Spleen (tissue), 11 donors: ENCODE measurements at regions not wholly inside any gene's neighbourhood (a gene's known extent, or its start where the extent isn't known, plus 50 kb on each side); places are given as distances from the start of the nearest gene placed in this dataset.
A peak's percentile ranks its signal among the peaks of the same experiment; 100 is the strongest.

Source experiments
- DNase-seq: peaks from one replicate; pipeline ENCODE4 v3.0.0-alpha.2; 2020
- H3K27ac ChIP-seq, 8 donors: fragments of 200-600 bp; sonication (generic) in 7 of 8; 1 replicate in 4 of 8; 2 replicates in 4 of 8; pipeline versions ENCODE4 v1.5.0 to v1.8.0; 2016 to 2021; ENCODE audit warnings: inconsistent platforms in 4 of 8, mild to moderate bottlenecking in 4 of 8, moderate library complexity in 1 of 8
- H3K27me3 ChIP-seq, 7 donors: fragments of 200-600 bp; sonication (generic) in 6 of 7; replicated peaks in 1 of 7; 1 replicate in 4 of 7; 2 replicates in 3 of 7; pipeline versions ENCODE4 v1.5.0 to v1.8.0; 2016 to 2021; ENCODE audit warnings: inconsistent platforms in 3 of 7, mild to moderate bottlenecking in 1 of 7
- H3K36me3 ChIP-seq, 6 donors: fragments of 200-600 bp; sonication (generic) in 5 of 6; 1 replicate in 4 of 6; 2 replicates in 2 of 6; pipeline versions ENCODE4 v1.5.0 to v1.8.0; 2016 to 2021; ENCODE audit warnings: inconsistent platforms in 2 of 6
- H3K4me1 ChIP-seq, 6 donors: fragments of 200-600 bp; sonication (generic) in 5 of 6; 1 replicate in 3 of 6; 2 replicates in 3 of 6; pipeline versions ENCODE4 v1.5.0 to v1.8.0; 2016 to 2021; ENCODE audit warnings: inconsistent platforms in 3 of 6
- H3K4me3 ChIP-seq, 8 donors: fragments of 200-600 bp; sonication (generic) in 7 of 8; 1 replicate in 4 of 8; 2 replicates in 4 of 8; pipeline versions ENCODE4 v1.5.0 to v1.8.0; 2016 to 2021; ENCODE audit warnings: inconsistent platforms in 4 of 8, mild to moderate bottlenecking in 4 of 8, moderate library complexity in 2 of 8
- H3K9me3 ChIP-seq, 8 donors: fragments of 200-600 bp; sonication (generic) in 7 of 8; 1 replicate in 4 of 8; 2 replicates in 4 of 8; pipeline versions ENCODE4 v1.5.0 to v1.8.0; 2016 to 2021; ENCODE audit warnings: inconsistent platforms in 4 of 8
- CTCF ChIP-seq, 11 experiments: fragments of 200-600 bp in 7 of 11; fragments of 450-650 bp in 4 of 11; sonication (generic) in 4 of 11; IDR thresholded peaks in 8 of 11; conservative IDR thresholded peaks in 3 of 11; 1 replicate in 7 of 11; 2 replicates in 4 of 11; pipeline versions ENCODE4 v1.4.0 to v1.8.0; 2016 to 2021; ENCODE audit warnings: antibody characterized with exemption in 11 of 11, inconsistent platforms in 4 of 11, mild to moderate bottlenecking in 1 of 11
- POLR2A ChIP-seq, 3 donors: fragments of 450-650 bp; IDR thresholded peaks; one replicate each; pipeline ENCODE4 v1.5.1; 2017; ENCODE audit warnings: antibody characterized with exemption in 3 of 3, mild to moderate bottlenecking in 1 of 3
- POLR2AphosphoS5 ChIP-seq, 3 donors: sonication (generic); formaldehyde crosslinking; IDR thresholded peaks; one replicate each; pipeline ENCODE4 v1.5.1; 2017; ENCODE audit warnings: antibody characterized with exemption in 3 of 3
- WGBS, 5 donors: extraction: QIAGEN DNeasy Blood & Tissue Kit in 3 of 5; methylation state at CpG; one replicate each; pipeline versions ENCODE4 v1.1.5 to v1.1.7; 2013 to 2018; 5-methylcytosine and 5-hydroxymethylcytosine counted together
- intact Hi-C: fragments of 100-400 bp; cut with DNase I; formaldehyde crosslinking; loops from one replicate; pipeline ENCODE4 v1.15.0; 2023; ENCODE audit warnings: low total_unique reads
- donor health status: healthy with polysubstance abuse.
- donor health status: DM: no; HTN: no; CAD: no; lungs with moderate emphysema.
- donor health status: DM: no; HTN: no; CAD: no.
- donor health status: Bipolar disorder and iron deficiency.
- donor health status: healthy.
- donor health status: DM: no; HTN: no; CAD: no.
- donor health status: DM: yes; HTN: yes; CAD: no.

DNA sequence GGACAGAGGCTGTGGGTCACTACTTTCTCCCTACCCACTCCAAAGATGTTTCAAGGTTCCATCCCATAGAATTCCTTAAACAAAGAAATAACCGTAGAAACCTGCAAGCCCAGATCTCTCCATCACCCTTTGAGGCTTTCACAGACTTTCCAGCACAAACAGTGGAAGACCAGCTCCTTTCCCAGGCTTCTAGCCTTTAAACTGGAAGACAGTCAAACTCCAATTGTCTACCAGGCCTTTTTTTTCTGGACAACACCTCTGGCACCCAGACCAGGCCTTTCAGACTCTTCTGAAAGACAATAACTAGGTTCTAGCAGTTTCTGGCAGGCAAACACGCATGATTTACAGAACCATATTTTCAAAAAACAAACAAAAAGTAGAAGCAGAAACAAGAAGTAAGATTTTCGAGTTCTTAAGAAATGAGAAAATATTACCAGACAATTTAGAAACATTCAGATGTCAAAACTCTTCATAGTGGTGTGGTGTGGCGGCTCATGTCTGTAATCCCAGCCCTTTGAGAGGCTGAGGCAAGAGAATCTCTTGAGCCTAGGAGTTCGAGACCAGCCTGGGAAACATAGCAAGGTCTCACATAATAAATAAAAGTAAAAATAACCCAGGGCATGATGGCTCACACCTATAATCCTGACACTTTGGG is 73.0 kb upstream of the EPCAM start:
- H3K4me1 ChIP-seq, result peaks cover 6 to 66% (median 18%) of the 10 kb centered on the region in 6 donors
- no peaks in the 10 kb centered on the region for H3K36me3 ChIP-seq
- DNase-seq, result no peak
- TF ChIP-seq CTCF (IDR thresholded peaks at IDR 0.05 in 8 of 11, conservative IDR thresholded peaks at IDR 0.05 in 3 of 11), result no peak
- no peak for TF ChIP-seq POLR2A (IDR thresholded peaks at IDR 0.05)
- TF ChIP-seq POLR2AphosphoS5 (IDR thresholded peaks at IDR 0.05), result no peak
- WGBS, 5 donors, result 58 to 81% (median 71%) methylated on average over 5 of the region's 5 CpGs
- intact Hi-C loops, result no loop called here
- no peaks in the 10 kb centered on the region for H3K9me3 ChIP-seq
- H3K27ac ChIP-seq, result peak overlapping the region in 7 of 8 donors; percentile 4 to 81 (median 44)
- H3K4me3 ChIP-seq, result no peak overlapping the region
- no peaks in the 10 kb centered on the region for H3K27me3 ChIP-seq

DNA sequence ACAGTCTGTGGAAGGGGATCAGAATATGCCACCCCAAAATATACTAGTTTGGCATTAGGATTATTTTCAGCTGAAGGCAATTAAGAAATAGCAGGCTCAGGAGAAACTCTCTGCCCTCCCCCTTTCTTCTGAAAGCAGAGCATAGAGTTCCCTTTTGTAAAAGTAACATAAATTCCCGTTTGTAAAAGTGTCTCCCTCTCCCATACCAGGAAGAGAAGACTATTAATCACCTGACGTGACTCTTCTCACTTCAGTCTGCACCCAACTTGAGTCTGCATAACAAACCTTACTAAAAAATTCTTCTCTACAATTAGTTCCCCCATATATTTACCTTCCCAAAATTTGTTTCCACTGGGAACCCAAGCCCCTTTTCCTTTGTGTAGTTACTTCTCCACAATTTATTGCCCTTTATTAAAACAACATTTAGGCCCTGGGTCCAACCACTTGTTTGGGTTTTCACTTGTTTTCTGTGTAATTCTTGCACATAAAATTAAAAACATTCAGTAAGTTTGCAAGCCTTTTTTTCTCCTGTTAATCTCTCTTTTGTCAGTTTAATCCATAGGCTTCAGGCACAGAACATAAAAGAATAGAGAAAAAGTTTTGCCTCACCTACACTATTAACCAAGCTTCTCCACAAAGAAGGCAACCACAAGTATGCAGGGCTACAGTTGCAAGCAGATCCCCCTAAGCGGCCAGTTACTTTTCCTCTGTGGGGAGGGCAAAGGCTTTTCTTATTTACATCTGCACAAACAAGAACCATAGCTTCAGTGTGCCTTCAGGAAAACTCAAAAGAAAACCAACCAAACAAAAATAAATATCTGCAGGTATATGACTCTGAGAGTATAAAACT is 73.8 kb upstream of the EPCAM start:
- TF ChIP-seq POLR2A (IDR thresholded peaks at IDR 0.05), result no peak
- TF ChIP-seq POLR2AphosphoS5 (IDR thresholded peaks at IDR 0.05), result no peak
- no peak for TF ChIP-seq CTCF (IDR thresholded peaks at IDR 0.05 in 8 of 11, conservative IDR thresholded peaks at IDR 0.05 in 3 of 11)
- peak overlapping the region in 6 of 8 donors; percentile 4 to 81 (median 60) for H3K27ac ChIP-seq
- WGBS, 5 donors, result 32 to 66% (median 51%) methylated on average over 3 of the region's 3 CpGs

DNA sequence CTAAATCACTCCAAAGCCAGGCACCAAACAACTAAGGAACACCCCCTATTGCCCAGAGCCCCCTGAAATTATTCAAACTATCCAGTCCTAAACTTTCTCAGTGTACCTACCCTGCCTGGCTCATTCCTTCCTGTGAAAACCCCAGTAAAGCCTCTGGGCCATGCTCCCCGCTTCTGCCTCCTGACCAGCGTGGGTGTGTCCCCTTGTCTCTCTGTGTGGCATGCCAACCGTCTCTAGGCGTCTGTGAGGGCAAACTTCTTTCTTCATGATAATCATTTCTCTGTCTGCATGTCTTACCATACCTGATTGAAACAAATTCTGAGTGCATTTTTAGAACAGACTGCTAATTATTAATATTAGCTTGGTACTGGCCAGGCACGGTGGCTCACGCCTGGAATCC is 75.1 kb upstream of the EPCAM start:
- no peak for TF ChIP-seq CTCF (IDR thresholded peaks at IDR 0.05 in 8 of 11, conservative IDR thresholded peaks at IDR 0.05 in 3 of 11)
- no peak for TF ChIP-seq POLR2A (IDR thresholded peaks at IDR 0.05)
- no peak for TF ChIP-seq POLR2AphosphoS5 (IDR thresholded peaks at IDR 0.05)
- WGBS, 5 donors, result 84 to 90% (median 90%) methylated on average over 6 of the region's 6 CpGs
- Histone ChIP-seq H3K4me3 (no peak overlapping the region), H3K36me3 (no peaks in the 10 kb centered on the region), H3K27ac (no peak overlapping the region), H3K4me1 (peaks cover 0 to 45% (median 2%) of the 10 kb centered on the region in 6 donors), H3K9me3 (no peaks in the 10 kb centered on the region), H3K27me3 (no peaks in the 10 kb centered on the region)
- DNase-seq, result no peak
- intact Hi-C loops, result no loop called here

More for the DNA sequence above, 73.8 kb upstream of the EPCAM start:
- Histone ChIP-seq H3K4me3 (no peak overlapping the region), H3K4me1 (peaks cover 6 to 59% (median 11%) of the 10 kb centered on the region in 6 donors), H3K9me3 (no peaks in the 10 kb centered on the region), H3K36me3 (no peaks in the 10 kb centered on the region), H3K27me3 (no peaks in the 10 kb centered on the region)
- no peak for DNase-seq
- intact Hi-C loops, result no loop called here

- H3K27ac ChIP-seq, result no peak overlapping the region
- no peaks in the 10 kb centered on the region for H3K27me3 ChIP-seq
- H3K36me3 ChIP-seq, result no peaks in the 10 kb centered on the region
- WGBS, 5 donors, result 35 to 92% (median 64%) methylated on average over 1 of the region's 1 CpG
- H3K9me3 ChIP-seq, result no peaks in the 10 kb centered on the region
- no peak for DNase-seq
- H3K4me1 ChIP-seq, result peaks cover 0 to 3% (median 0%) of the 10 kb centered on the region in 6 donors
- intact Hi-C loops, result no loop called here
- no peak overlapping the region for H3K4me3 ChIP-seq
- TF ChIP-seq POLR2A (IDR thresholded peaks at IDR 0.05) (no peak), POLR2AphosphoS5 (IDR thresholded peaks at IDR 0.05) (no peak)
Observed at GRCh38 chr2:47288864-47289263, 80.2 kb upstream of the EPCAM start.
